HepG2 (cell line): ENCODE measurements at regions not wholly inside any gene's neighbourhood (a gene's known extent, or its start where the extent isn't known, plus 50 kb on each side); places are given as distances from the start of the nearest gene placed in this dataset.

Source experiments
- ATAC-seq: fragments of 200-7000 bp; cut with Tn5 transposase; 3 replicates; pipeline ENCODE4 v1.9.1; 2020; ENCODE audit warnings: mild to moderate bottlenecking, moderate library complexity
- BruUV-seq: library from RNA; stranded (reverse); fragments of 400-500 nt; replicated peaks from 2 replicates; lab custom pipeline; 2021; lab: Mats Ljungman, UMichigan
- CTCF ChIA-PET: fragments of 300-600 bp; formaldehyde crosslinking; extraction: SDS; loops from one replicate; lab custom pipeline; 2021; ENCODE audit warnings: low total read pairs, inconsistent platforms, low intra/inter-chr PET ratio; lab: Yijun Ruan, JAX
- POLR2A ChIA-PET: fragments of 350-600 bp; sonication (Branson Sonifier 250); formaldehyde crosslinking; loops from one replicate; lab custom pipeline; 2020; ENCODE audit warnings: antibody characterized with exemption, inconsistent platforms; lab: Yijun Ruan, JAX
- DNase-seq: peaks from one replicate; pipeline ENCODE4 v3.0.0-alpha.2; 2015; ENCODE audit warnings: low spot score
- FAIRE-seq: peaks from 3 replicates; lab custom pipeline; 2011; peaks lifted over from hg19 to GRCh38; lab: Jason Lieb, UNC
- H2AFZ ChIP-seq: one replicate; pipeline ENCODE4 v1.6.1; 2011; ENCODE audit warnings: low read length, inconsistent platforms
- H3K27ac ChIP-seq: fragments of 300-600 bp; 3 replicates; pipeline ENCODE4 v1.8.0; 2011; ENCODE audit warnings: mixed run types, mild to moderate bottlenecking, mixed read lengths, low read length, inconsistent platforms; ENCODE audit not compliant: insufficient read depth; ENCODE audit errors: extremely low read length
- H3K27me3 ChIP-seq, 2 experiments: fragments of 200-600 bp in 1 of 2; 2 replicates in 1 of 2; 3 replicates in 1 of 2; pipeline versions ENCODE4 v1.6.0 to v1.8.0; 2011; ENCODE audit warnings: low read length in 2 of 2, mild to moderate bottlenecking in 2 of 2, moderate library complexity in 2 of 2, inconsistent platforms in 1 of 2; ENCODE audit not compliant: insufficient read depth in 2 of 2, control insufficient read depth in 1 of 2
- H3K36me3 ChIP-seq, 2 experiments: fragments of 200-600 bp in 1 of 2; replicated peaks in 1 of 2; 2 replicates in 1 of 2; 3 replicates in 1 of 2; pipeline versions ENCODE4 v1.5.1 to v1.8.0; 2011; ENCODE audit warnings: low read length in 2 of 2, inconsistent platforms in 1 of 2; ENCODE audit not compliant: insufficient read depth in 2 of 2, control insufficient read depth in 1 of 2
- H3K4me1 ChIP-seq: 2 replicates; pipeline ENCODE4 v1.5.1; 2012; ENCODE audit warnings: low read length, inconsistent platforms; ENCODE audit not compliant: insufficient read depth
- H3K4me2 ChIP-seq: 2 replicates; pipeline ENCODE4 v1.6.0; 2011; ENCODE audit warnings: low read depth, low read length, inconsistent platforms
- H3K4me3 ChIP-seq, 3 experiments: fragments of 200-600 bp in 1 of 3; sonication (generic), shearing (Covaris generic) in 1 of 3; replicated peaks in 1 of 3; 2 replicates each; pipeline ENCODE4 v1.5.1; 2011 to 2016; ENCODE audit warnings: low read length in 3 of 3, inconsistent platforms in 2 of 3, low read depth in 2 of 3, mild to moderate bottlenecking in 2 of 3, control low read depth in 1 of 3, mixed read lengths in 1 of 3; ENCODE audit not compliant: insufficient read depth in 1 of 3
- H3K79me2 ChIP-seq: one replicate; pipeline ENCODE4 v1.6.1; 2011; ENCODE audit warnings: low read length, inconsistent platforms; ENCODE audit not compliant: insufficient read depth
- H3K9ac ChIP-seq: 2 replicates; pipeline ENCODE4 v1.6.0; 2011; ENCODE audit warnings: mild to moderate bottlenecking, low read depth, low read length, inconsistent platforms; ENCODE audit not compliant: insufficient read depth
- H3K9me3 ChIP-seq: 2 replicates; pipeline ENCODE4 v1.5.1; 2012; ENCODE audit warnings: mild to moderate bottlenecking, low read length
- H4K20me1 ChIP-seq: 2 replicates; pipeline ENCODE4 v1.6.0; 2011; ENCODE audit warnings: inconsistent platforms, mild to moderate bottlenecking, low read length, moderate library complexity; ENCODE audit not compliant: insufficient read depth
- CBFB ChIP-seq: sonication (generic); formaldehyde crosslinking; IDR thresholded peaks from 2 replicates; pipeline ENCODE4 v1.4.0; 2020; ENCODE audit warnings: missing genetic modification reagents
- CEBPG ChIP-seq: IDR thresholded peaks from 2 replicates; pipeline ENCODE4 v1.6.1; 2016
- FOSL1 ChIP-seq: sonication (generic); formaldehyde crosslinking; IDR thresholded peaks from 2 replicates; pipeline ENCODE4 v1.9.0; 2021; ENCODE audit warnings: missing genetic modification reagents, borderline replicate concordance
- RBM22 ChIP-seq: fragments of 200-400 bp; formaldehyde crosslinking; optimal IDR thresholded peaks from 2 replicates; pipeline ENCODE3; 2017; ENCODE audit warnings: mild to moderate bottlenecking, low read length, moderate library complexity
- TOPORS ChIP-seq: sonication (generic); formaldehyde crosslinking; IDR thresholded peaks from 2 replicates; pipeline ENCODE4 v1.8.0; 2023; ENCODE audit warnings: mild to moderate bottlenecking, missing genetic modification reagents
- ZNF556 ChIP-seq: sonication (generic); formaldehyde crosslinking; IDR thresholded peaks from 2 replicates; pipeline ENCODE4 v1.4.0; 2020; ENCODE audit warnings: mild to moderate bottlenecking, missing genetic modification reagents, borderline replicate concordance
- ZNF776 ChIP-seq: sonication (generic); formaldehyde crosslinking; IDR thresholded peaks from 2 replicates; pipeline ENCODE4 v1.4.0; 2020; ENCODE audit warnings: mild to moderate bottlenecking, missing genetic modification reagents
- WGBS: methylation state at CpG from one replicate; pipeline ENCODE4 v1.1.6; 2017; ENCODE audit warnings: low lambda C conversion rate; 5-methylcytosine and 5-hydroxymethylcytosine counted together
- in situ Hi-C: cut with HindIII; loops from 2 replicates; pipeline ENCODE4 v1.10.0; 2017; ENCODE audit warnings: low pct_unique_long_range_greater_than_20kb; ENCODE audit not compliant: extremely low pct_ligation_motif_present
- intact Hi-C: fragments of 100-400 bp; cut with micrococcal nuclease; formaldehyde crosslinking; loops from one replicate; pipeline ENCODE4 v1.10.0; 2022; ENCODE audit not compliant: unreplicated experiment
- TF ChIP-seq, protein P1 (sequence below): sonication (generic); formaldehyde crosslinking; IDR thresholded peaks from 2 replicates; pipeline ENCODE4 v1.4.0; 2020; ENCODE audit warnings: missing genetic modification reagents
- TF ChIP-seq, protein P2 (sequence below): sonication (generic); formaldehyde crosslinking; IDR thresholded peaks from 2 replicates; pipeline ENCODE4 v1.9.0; 2021; ENCODE audit warnings: missing genetic modification reagents, mild to moderate bottlenecking, borderline replicate concordance
- TF ChIP-seq, protein P3 (sequence below): fragments of 450-650 bp; IDR thresholded peaks from 2 replicates; pipeline ENCODE4 v1.6.1; 2016

DNA sequence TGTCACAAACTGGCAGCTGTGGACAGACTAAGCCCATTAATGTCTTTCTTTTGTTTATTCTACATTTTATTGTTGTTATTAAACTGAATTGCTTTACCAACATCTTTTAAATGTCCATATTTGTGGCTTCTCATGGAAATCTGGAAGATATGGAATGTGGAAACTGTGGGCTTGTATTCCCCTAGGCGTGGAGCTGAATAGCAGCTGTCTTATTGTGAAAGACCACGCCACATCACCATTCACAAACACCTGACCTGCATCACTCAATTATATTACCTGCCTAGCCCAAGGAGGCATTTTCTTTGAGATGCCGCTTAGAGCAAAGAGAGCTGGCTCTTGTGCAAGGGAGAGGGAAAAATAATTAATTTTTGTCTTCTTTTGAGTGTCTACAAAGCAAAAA, 96.9 kb upstream of the GPRIN3 start (continued):
- TF ChIP-seq, protein P1, sequence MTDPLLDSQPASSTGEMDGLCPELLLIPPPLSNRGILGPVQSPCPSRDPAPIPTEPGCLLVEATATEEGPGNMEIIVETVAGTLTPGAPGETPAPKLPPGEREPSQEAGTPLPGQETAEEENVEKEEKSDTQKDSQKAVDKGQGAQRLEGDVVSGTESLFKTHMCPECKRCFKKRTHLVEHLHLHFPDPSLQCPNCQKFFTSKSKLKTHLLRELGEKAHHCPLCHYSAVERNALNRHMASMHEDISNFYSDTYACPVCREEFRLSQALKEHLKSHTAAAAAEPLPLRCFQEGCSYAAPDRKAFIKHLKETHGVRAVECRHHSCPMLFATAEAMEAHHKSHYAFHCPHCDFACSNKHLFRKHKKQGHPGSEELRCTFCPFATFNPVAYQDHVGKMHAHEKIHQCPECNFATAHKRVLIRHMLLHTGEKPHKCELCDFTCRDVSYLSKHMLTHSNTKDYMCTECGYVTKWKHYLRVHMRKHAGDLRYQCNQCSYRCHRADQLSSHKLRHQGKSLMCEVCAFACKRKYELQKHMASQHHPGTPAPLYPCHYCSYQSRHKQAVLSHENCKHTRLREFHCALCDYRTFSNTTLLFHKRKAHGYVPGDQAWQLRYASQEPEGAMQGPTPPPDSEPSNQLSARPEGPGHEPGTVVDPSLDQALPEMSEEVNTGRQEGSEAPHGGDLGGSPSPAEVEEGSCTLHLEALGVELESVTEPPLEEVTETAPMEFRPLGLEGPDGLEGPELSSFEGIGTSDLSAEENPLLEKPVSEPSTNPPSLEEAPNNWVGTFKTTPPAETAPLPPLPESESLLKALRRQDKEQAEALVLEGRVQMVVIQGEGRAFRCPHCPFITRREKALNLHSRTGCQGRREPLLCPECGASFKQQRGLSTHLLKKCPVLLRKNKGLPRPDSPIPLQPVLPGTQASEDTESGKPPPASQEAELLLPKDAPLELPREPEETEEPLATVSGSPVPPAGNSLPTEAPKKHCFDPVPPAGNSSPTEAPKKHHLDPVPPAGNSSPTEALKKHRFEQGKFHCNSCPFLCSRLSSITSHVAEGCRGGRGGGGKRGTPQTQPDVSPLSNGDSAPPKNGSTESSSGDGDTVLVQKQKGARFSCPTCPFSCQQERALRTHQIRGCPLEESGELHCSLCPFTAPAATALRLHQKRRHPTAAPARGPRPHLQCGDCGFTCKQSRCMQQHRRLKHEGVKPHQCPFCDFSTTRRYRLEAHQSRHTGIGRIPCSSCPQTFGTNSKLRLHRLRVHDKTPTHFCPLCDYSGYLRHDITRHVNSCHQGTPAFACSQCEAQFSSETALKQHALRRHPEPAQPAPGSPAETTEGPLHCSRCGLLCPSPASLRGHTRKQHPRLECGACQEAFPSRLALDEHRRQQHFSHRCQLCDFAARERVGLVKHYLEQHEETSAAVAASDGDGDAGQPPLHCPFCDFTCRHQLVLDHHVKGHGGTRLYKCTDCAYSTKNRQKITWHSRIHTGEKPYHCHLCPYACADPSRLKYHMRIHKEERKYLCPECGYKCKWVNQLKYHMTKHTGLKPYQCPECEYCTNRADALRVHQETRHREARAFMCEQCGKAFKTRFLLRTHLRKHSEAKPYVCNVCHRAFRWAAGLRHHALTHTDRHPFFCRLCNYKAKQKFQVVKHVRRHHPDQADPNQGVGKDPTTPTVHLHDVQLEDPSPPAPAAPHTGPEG (CRISPR knock-in tag) = no peak
- no peak for TF ChIP-seq CEBPG (CRISPR knock-in tag)
- TF ChIP-seq, protein P2, sequence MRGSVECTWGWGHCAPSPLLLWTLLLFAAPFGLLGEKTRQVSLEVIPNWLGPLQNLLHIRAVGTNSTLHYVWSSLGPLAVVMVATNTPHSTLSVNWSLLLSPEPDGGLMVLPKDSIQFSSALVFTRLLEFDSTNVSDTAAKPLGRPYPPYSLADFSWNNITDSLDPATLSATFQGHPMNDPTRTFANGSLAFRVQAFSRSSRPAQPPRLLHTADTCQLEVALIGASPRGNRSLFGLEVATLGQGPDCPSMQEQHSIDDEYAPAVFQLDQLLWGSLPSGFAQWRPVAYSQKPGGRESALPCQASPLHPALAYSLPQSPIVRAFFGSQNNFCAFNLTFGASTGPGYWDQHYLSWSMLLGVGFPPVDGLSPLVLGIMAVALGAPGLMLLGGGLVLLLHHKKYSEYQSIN (CRISPR knock-in tag) = no peak
- TF ChIP-seq TOPORS = no peak
- TF ChIP-seq, all 625 proteins: peak for 0

DNA sequence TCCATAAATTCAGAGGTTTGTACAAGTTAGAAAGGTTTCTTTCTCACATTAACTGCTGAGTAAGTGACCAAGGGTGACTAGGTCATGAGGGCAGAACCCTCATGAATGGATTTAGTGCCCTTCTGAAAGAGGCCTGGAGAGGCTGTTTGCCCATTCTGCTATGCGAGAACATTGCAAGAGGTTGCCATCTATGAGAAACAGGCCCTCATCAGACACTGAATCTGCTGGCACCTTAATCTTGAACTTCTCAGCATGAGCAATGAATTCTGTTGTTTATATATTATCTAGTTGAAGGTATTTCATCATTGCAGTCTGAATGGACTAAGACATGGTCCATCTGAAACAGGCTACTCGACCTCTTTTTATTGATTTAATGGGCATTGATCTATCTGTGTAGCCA, 96.2 kb upstream of the GPRIN3 start:
- POLR2A ChIA-PET = no interaction called here
- no peaks in the 10 kb centered on the region; a peak in 1 of 5 replicates for H3K27me3 ChIP-seq
- H3K4me2 ChIP-seq = no peak overlapping the region
- in situ Hi-C loops = no loop called here
- H3K4me1 ChIP-seq = no peaks in the 10 kb centered on the region
- H3K9me3 ChIP-seq = no peaks in the 10 kb centered on the region
- no peak overlapping the region for H3K27ac ChIP-seq
- ATAC-seq = no peak
- WGBS = 5% methylated on average over 2 of the region's 2 CpGs
- intact Hi-C loops = no loop called here
- H3K9ac ChIP-seq = no peak overlapping the region
- no peak overlapping the region for H3K4me3 ChIP-seq
- DNase-seq = no peak
- H2AFZ ChIP-seq = no peak overlapping the region
- no peaks in the 10 kb centered on the region for H4K20me1 ChIP-seq
- no peaks in the 10 kb centered on the region for H3K79me2 ChIP-seq
- FAIRE-seq = no peak
- TF ChIP-seq, protein P3, sequence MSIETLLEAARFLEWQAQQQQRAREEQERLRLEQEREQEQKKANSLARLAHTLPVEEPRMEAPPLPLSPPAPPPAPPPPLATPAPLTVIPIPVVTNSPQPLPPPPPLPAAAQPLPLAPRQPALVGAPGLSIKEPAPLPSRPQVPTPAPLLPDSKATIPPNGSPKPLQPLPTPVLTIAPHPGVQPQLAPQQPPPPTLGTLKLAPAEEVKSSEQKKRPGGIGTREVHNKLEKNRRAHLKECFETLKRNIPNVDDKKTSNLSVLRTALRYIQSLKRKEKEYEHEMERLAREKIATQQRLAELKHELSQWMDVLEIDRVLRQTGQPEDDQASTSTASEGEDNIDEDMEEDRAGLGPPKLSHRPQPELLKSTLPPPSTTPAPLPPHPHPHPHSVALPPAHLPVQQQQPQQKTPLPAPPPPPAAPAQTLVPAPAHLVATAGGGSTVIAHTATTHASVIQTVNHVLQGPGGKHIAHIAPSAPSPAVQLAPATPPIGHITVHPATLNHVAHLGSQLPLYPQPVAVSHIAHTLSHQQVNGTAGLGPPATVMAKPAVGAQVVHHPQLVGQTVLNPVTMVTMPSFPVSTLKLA = no peak
- TF ChIP-seq ZNF776 (CRISPR knock-in tag) = no peak
- TF ChIP-seq FOSL1 (CRISPR knock-in tag) = no peak
- TF ChIP-seq RBM22 = no peak
- no peak for TF ChIP-seq ZNF556
- TF ChIP-seq CBFB = no peak
- TF ChIP-seq, all 625 proteins: peak for 0
- no peaks in the 10 kb centered on the region for H3K36me3 ChIP-seq
- BruUV-seq = no TSS peak
- CTCF ChIA-PET = no interaction called here
